SIG-M5 treated with dmso at 0.1 percent for 504 hours (cell line): ENCODE measurements at regions not wholly inside any gene's neighbourhood (a gene's known extent, or its start where the extent isn't known, plus 50 kb on each side); places are given as distances from the start of the nearest gene placed in this dataset.

Source experiments
- DNase-seq: peaks from one replicate; lab custom pipeline; 2025; ENCODE audit not compliant: unreplicated experiment; lab: John Stamatoyannopoulos, UW

DNA sequence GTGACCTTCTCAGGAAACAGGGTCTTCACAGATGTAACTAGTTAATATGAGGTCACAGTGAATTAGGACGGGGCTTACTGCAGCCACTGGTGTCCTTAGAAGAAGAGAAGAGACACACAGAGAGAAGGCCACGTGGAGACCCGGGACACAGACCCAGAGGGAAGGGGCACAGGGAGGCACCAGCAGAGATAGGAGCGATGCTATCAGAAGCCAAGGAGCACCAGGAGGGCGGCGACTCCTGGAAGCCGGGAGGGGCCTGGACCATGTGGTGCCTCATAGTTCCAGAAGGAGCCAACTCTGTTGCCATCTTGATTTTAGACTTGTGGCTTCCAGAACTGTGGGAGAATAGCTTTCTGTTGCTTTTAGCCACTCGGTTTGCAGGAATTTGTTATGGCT lies 505.9 kb downstream of the TCERG1L start:
- no peak for DNase-seq

DNA sequence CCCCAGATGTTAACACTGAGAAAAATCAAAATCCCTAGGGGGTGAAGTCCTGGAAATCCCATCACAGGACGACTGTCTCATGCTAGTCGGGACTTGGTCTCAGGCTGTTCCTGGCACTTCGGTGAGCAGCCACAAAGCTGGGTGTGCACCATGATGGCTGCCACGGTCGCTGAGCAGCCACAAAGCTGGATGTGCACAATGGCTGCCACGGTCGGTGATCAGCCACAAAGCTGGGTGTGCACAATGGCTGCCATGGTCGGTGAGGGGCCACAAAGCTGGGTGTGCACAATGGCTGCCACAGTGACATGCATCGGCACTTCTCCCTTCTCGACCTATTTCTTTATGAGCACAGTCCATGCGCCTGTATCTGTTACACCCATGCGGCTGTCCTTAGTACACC lies 505.1 kb downstream of the TCERG1L start:
- no peak for DNase-seq

DNA sequence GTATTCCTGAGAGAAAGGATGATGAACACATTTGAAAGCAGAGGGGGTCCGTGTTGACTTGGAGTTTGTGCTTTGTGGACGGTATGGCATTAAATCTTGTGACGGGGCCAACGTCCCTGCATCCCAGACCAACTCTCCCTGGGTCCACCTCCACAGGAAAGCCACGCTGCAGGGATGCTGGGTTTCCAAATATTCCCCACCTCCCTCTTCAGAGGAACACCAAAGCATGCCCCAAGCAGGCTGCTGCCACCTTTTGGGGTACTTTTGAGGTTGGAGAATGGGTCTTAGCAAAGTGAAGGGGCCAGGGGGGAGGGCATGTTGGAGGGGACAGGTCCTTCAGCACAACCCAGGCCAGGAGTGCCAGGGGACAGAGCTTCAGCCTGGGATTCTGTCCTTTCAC lies 504.4 kb downstream of the TCERG1L start:
- DNase-seq, result no peak

GRCh38 chr10:130807721-130808120 lies 503.8 kb downstream of the TCERG1L start:
- DNase-seq, result no peak

GRCh38 chr10:130808243-130808642 lies 503.3 kb downstream of the TCERG1L start:
- DNase-seq, result no peak

GRCh38 chr10:130808686-130809085 lies 502.8 kb downstream of the TCERG1L start:
- DNase-seq, result no peak

DNA sequence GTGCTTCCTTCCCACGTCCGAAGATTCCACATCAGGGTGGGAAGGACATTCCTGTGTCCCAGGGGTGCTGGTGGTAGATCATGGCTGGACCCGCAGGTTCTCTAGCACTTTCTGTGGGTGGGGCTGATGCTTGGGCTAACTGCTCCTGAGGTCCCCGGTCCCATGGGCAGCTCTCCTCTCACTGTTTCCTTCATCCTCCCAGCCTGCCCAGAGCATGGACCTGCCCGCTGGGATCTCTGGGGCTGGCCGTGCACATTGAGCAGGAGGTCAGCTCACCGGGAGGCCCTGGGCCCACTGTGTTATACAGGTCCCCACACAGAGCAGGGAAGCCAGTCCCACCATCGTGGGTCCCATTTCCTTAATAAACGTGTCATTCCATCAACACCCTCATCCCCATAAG lies 502.3 kb downstream of the TCERG1L start:
- no peak for DNase-seq

- DNase-seq, result no peak
These were observed 501.6 kb downstream of the TCERG1L start for GRCh38 chr10:130809761-130810515.

DNA sequence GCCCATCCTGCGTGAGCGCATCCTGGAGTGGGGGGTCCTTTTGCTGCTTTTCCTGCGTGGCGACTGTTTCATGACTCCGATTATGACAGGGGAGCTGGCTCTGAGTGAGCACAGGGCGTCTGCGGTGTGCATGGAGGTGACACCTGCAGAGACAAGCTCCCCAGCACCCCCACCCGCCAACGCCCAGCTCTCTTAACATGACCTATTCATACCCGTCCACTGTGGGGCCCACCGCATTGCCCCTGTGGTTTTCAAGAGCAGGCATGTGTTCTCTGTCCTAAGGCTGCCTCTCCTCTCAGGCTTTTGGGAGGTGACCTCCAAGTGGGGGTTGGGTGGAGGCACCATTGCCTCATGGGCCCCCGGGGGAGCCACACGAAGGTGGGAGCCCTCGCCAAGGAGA lies 500.7 kb downstream of the TCERG1L start:
- DNase-seq, result no peak

DNA sequence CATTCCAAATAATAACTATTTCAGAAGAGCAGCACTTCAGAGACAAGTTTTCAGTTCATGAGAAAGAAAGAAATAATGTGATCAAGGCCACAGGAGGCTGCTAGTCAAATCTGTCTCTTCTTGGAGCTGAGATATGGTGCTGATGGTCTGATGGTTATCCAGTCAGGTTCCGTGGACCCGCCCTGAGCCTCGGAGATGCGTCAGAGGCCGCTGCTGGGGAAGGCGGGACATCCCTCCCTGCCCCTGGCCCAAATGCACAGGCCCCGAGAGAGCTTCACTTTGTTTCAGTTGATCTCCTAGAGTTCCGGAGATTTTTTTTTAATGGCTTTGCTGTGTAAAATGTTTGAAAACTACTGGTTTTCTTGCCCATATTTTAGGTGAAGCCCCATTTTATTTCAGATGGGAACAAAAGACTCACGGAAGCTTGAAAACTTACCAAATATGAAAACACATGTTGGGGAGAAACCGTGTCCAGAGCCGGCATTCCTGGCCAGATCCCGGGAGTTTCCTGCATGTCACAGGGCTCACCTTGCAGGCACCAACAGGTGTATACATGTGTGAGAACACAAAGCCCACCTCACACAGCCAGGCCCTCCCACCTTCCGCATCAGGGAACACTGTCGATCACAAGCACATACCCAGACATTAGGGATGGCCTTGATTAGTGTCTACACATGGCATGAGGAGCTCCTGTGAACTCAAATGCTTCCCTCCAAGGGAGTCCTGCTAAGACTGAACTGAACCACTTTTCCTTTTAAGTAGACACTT lies 499.0 kb downstream of the TCERG1L start:
- no peak for DNase-seq

DNA sequence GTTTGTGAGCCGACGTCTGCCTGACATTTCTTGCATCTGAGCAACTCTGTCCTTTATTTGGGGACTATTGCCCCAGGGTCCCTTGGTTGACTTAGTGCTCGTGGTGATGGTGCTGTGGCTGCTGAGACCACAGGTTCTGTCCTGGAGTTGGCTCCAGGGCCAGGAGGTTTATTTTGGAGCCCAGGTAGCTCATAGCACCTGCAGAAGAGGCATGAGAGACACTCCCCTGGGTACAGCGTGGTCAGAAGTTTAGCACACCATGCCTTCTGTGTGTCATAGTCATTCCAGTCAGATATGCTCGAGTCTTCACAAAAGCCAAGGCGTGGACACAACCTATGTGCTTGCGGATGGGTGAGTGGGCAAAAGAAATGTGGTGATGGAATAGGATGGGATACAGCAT lies 496.9 kb downstream of the TCERG1L start:
- no peak for DNase-seq

- DNase-seq, result no peak
These were observed 495.2 kb downstream of the TCERG1L start for GRCh38 chr10:130816116-130816901.

GRCh38 chr10:130817046-130817624 lies 494.4 kb downstream of the TCERG1L start:
- DNase-seq, result no peak

DNA sequence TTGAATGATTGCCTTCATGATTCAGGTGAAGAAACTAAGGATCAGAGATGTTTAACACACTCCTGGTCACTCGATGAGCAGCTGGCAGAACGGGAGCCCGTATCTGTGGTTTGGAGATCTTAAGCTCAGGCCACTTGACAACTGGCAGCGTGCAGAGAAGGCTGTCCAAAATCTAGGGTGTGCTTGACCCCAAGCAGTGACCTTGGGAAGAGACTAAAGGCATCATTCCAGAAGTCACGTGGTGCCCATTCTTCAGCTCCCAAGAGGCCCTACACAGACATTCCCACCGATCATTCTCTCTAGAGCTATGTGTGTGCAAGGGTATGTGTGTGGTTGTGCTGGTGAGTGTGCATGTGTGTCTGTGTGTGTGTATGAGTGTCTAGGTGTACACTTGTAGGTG lies 493.8 kb downstream of the TCERG1L start:
- DNase-seq, result no peak

DNA sequence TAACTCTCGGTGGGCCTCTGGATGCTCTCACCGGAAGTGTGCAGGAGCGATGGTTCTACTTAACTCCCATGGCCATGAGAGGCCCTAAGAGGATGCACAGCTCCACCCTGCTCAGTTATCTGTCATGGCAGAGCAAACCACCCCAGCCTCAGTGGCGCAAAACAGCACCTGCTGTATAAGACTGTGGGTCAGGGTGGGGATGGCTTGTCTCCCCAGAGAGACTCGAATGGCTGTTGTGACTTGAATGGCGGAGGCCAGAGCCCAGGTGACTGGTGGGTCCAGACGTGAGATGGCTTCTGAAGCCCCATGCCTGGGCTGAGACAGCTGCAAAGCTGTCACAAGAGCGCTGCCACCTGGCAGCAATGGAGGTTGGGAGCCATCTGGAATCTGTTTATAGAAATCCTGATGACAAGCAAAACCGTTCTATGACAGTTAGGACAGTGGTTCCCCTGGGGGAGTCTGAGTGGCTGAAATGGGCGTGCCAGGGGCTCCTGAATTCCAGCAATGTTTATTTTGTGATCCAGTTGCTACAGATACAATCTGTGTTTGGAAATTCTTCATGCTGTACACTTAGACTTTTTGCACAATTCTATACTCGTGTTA lies 490.5 kb downstream of the TCERG1L start:
- DNase-seq, result no peak

DNA sequence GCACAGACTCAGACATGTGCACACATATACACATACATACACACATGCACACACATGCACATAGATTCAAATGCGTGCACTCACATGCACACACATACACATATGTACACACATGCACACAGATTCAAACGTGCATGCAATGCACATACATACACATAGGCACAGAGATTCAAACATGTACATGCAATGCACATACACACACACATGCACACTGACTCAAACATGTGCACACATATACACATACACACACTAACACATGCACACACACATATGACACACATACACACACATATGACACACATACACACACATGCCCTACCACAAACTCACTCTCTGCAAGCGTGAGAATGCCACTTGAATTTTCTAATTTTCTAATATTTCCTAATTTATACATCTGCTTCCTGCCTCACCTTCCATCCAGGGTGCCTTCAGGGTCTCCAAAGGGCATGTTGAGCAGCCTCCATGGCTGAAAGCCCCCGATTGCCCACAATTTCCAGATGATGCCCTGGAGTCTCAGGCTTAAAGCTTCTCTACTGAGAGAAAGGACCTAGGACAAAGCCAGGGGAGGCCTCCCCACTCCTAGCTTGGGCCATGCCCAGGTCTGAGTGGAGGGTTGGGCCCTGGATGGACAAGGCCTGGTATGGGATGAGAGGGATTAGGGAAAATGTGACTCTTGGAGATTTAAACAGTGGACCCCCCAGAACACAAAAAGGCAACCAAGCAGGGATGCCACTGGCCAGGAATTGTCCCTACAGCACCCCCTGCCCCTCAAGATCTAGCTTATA lies 487.1 kb downstream of the TCERG1L start:
- DNase-seq, result no peak

- no peak for DNase-seq
These were observed 477.9 kb downstream of the TCERG1L start for GRCh38 chr10:130833596-130833995.

DNA sequence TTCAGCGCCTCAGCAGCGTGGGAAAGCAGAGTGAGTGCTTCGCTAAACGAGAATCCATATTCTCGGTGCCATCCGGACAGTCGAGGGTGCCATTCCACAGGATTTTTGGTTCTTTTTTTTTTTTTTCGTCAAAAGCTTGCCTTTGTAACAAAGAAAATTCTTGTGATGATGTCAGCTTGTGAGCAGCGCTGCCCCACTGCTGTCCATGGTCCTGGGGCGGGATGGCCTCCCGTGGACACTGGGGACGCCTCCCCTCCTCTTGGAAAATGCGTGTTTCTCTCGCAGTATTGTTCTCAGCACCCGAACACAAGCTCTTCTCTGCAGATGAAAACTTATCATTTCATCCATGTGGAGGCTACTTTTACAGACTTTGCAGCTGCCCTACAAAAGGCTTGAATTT lies 477.4 kb downstream of the TCERG1L start:
- no peak for DNase-seq

GRCh38 chr10:130834573-130834972 lies 476.9 kb downstream of the TCERG1L start:
- no peak for DNase-seq

GRCh38 chr10:130835068-130835467 lies 476.5 kb downstream of the TCERG1L start:
- DNase-seq, result no peak
